ENCODE measurements at regions not wholly inside any gene's neighbourhood (a gene's known extent, or its start where the extent isn't known, plus 50 kb on each side); places are given as distances from the start of the nearest gene placed in this dataset.

DNA sequence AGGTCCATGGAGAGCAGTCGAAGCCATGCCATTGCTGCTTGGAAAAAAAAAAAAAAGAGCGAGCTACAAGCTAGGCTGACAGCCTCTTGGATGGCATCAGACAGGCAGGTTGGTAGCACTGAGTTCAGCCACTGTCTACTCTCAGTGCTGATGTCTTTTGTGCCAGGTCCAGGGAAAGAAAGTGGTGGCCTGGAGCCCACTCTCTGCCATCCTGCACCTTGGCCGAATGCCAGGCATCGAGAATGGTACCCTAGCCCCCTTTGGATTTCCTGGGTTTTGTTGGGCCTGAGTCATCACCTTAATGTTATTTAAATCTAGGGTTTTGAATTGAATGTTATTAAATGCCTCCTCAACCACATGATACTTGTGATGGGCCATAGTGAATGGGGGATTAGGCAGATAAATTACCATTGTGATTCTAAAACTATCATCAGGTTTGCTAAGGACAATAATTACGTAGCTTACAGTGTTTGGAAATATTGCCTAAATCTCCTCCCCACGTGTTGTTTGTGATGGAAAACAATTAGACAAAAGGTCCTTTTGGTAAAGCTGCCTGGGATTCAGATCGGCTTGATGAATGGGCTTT, 195.7 kb upstream of the GPR26 start:
- Histone ChIP-seq H3K9me3 (no peaks in the 10 kb centered on the region), H3K4me3 (no peak overlapping the region), H3K36me3 (no peaks in the 10 kb centered on the region), H3K27me3 (no peaks in the 10 kb centered on the region)
- DNase-seq, result no peak

DNA sequence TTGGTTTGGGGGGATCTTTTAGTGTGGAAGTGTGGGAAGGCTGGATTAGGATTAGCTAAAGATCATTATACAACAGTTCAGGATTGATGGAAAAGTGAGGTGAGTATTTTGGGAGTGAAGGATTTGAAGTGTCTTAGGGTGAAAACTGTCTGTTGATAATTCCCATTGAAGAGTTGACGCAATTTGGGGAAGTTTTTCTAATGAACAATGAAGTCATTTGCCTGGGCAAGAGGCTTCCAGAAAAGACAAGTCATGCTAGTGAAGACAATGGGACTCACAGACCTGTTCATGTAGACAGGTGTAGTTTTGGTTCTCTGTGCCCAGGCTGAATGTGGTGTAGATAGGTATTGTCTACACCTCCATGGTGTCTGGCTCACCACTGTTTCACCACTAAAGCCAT, 194.3 kb upstream of the GPR26 start:
- DNase-seq, result no peak
- no peaks in the 10 kb centered on the region for H3K9me3 ChIP-seq
- no peaks in the 10 kb centered on the region for H3K27me3 ChIP-seq
- H3K4me3 ChIP-seq, result no peak overlapping the region
- H3K36me3 ChIP-seq, result no peaks in the 10 kb centered on the region

DNA sequence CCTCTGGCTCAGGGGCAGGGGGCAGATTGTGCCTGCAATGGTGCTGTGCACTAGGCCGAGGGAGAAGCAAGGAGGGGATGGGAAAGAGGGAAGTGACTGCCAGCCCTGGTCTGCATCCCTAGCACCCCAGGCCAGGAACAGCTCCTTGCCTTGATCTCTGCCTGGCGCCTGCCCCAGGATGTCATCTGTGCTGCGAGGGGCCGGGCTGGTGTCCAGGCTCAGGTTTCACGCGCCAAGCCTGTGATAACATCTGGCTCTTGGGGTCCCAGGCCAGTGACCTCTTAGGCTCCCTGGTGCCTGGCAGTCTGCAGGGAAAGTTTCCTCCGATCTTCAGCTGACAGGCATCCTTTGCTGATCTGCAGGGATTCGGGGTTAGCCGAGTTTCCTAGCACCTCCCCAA, 193.5 kb upstream of the GPR26 start:
- Histone ChIP-seq H3K9me3 (no peaks in the 10 kb centered on the region), H3K36me3 (no peaks in the 10 kb centered on the region), H3K27me3 (no peaks in the 10 kb centered on the region), H3K4me3 (no peak overlapping the region)
- peak; percentile 22 for DNase-seq

- H3K4me3 ChIP-seq, result no peak overlapping the region
- H3K27me3 ChIP-seq, result no peaks in the 10 kb centered on the region
- no peak for DNase-seq
- no peaks in the 10 kb centered on the region for H3K9me3 ChIP-seq
- no peaks in the 10 kb centered on the region for H3K36me3 ChIP-seq
Measured at GRCh38 chr10:123474700-123475099, 191.5 kb upstream of the GPR26 start.

GRCh38 chr10:123475466-123475865, 190.7 kb upstream of the GPR26 start:
- H3K4me3 ChIP-seq, result no peak overlapping the region
- H3K27me3 ChIP-seq, result no peaks in the 10 kb centered on the region
- no peaks in the 10 kb centered on the region for H3K9me3 ChIP-seq
- peak; percentile 17 for DNase-seq
- H3K36me3 ChIP-seq, result no peaks in the 10 kb centered on the region

DNA sequence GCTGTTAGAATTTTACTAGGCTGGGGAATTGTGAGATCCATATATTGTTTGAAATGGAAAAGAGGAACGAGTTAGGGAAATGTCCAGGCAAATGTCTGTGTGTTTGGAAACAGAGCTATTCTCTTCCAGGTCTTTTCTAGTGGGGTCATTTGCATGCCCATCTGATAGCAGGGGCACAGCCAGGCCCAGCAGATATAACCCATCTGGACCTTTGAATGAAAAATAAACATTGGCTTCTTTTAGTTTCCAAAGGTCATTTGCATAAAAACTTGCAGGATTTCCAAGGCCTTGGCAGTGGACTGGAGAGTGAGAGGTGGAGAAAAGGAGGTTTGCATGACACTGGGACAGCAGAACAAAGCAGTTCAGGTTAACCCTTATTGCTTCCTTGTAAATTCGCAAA, 188.0 kb upstream of the GPR26 start:
- no peaks in the 10 kb centered on the region for H3K27me3 ChIP-seq
- H3K36me3 ChIP-seq, result no peaks in the 10 kb centered on the region
- H3K4me3 ChIP-seq, result no peak overlapping the region
- H3K9me3 ChIP-seq, result no peaks in the 10 kb centered on the region
- DNase-seq, result no peak

GRCh38 chr10:123479640-123480039, 186.5 kb upstream of the GPR26 start:
- H3K36me3 ChIP-seq, result no peaks in the 10 kb centered on the region
- no peaks in the 10 kb centered on the region for H3K9me3 ChIP-seq
- H3K27me3 ChIP-seq, result no peaks in the 10 kb centered on the region

DNA sequence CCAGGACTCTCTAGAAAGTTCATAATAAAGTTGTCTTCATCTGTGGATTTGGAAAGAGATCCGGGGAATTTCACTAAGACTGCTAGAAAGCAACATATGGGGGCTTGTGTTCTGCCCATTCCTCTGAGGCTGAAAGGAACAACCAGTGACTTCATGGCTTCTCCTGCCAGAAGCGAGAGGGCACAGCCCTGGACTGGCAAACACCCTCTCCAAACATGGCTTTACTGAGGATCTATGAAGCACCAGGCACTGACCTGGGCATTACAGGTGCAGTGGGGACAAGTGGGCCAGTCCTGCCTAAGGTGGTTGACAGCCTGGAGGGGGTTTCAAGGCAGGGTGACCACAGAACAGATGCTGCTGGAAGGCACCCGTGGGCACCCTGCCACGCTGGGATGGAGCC, 185.8 kb upstream of the GPR26 start:
- Histone ChIP-seq H3K4me3 (no peak overlapping the region), H3K36me3 (no peaks in the 10 kb centered on the region), H3K9me3 (no peaks in the 10 kb centered on the region), H3K27me3 (no peaks in the 10 kb centered on the region)
- no peak for DNase-seq

More at GRCh38 chr10:123479640-123480039, 186.5 kb upstream of the GPR26 start:
- no peak overlapping the region for H3K4me3 ChIP-seq
- DNase-seq, result no peak

DNA sequence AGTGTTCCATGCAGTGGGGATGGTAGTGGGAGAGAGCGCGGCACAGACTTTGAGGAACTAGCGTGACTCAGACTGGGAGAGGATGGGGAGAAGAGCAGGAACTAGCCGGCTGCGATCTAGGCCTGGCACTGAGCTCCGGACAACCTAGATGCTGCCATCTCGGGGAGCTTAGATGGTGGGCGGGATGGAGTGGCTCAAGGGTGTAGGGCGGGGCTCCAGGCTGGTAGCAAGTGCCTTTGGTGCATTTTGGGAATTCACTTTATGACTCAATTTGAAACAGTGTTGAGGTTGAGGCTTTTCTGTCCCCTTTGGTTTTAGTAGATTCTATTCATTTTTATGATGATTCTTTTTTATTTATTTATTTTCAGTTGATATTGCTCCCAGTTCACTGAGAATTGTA, 185.3 kb upstream of the GPR26 start:
- no peak for DNase-seq
- no peaks in the 10 kb centered on the region for H3K9me3 ChIP-seq
- H3K27me3 ChIP-seq, result no peaks in the 10 kb centered on the region

GRCh38 chr10:123484722-123485121, 181.4 kb upstream of the GPR26 start:
- Histone ChIP-seq H3K27me3 (no peaks in the 10 kb centered on the region), H3K9me3 (no peaks in the 10 kb centered on the region), H3K4me3 (no peak overlapping the region), H3K36me3 (no peaks in the 10 kb centered on the region)
- no peak for DNase-seq

More for the DNA sequence above, 185.3 kb upstream of the GPR26 start:
- H3K36me3 ChIP-seq, result no peaks in the 10 kb centered on the region
- H3K4me3 ChIP-seq, result no peak overlapping the region

DNA sequence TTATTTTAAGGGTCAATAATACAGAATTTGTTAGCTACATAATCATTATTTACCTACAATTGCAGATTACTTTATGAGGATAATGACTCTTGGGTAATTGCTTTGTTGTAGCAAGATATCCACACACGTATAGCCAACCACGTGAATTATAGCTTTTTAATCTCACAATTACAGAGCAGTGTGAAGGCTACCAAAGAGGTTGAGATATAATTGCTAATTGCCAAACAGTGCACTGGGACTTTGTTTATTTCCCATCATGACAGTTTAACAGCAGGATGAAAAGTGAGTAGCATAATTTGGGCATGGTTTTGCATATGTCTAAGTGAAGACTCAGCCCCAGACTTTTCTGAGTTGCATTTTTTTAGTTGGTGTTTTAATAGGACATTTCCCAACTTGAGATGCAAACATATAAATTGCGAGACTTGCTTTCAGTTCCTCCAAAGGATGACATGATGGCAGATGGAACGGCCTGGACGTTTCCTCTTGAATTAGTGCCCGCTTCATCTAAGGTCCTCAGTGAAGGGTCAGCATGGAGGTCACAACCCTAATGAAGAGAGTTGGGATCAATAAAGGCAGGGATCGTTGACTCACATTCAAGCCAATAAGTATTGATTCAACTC, 180.7 kb upstream of the GPR26 start:
- H3K4me3 ChIP-seq, result no peak overlapping the region
- DNase-seq, result no peak
- no peaks in the 10 kb centered on the region for H3K36me3 ChIP-seq

GRCh38 chr10:123488436-123488835, 177.7 kb upstream of the GPR26 start:
- no peaks in the 10 kb centered on the region for H3K36me3 ChIP-seq
- no peak overlapping the region for H3K4me3 ChIP-seq
- no peaks in the 10 kb centered on the region for H3K9me3 ChIP-seq
- DNase-seq, result no peak
- no peaks in the 10 kb centered on the region for H3K27me3 ChIP-seq

More for the DNA sequence above, 180.7 kb upstream of the GPR26 start:
- no peaks in the 10 kb centered on the region for H3K9me3 ChIP-seq
- no peaks in the 10 kb centered on the region for H3K27me3 ChIP-seq

- H3K27me3 ChIP-seq, result no peaks in the 10 kb centered on the region
- no peaks in the 10 kb centered on the region for H3K9me3 ChIP-seq
- no peaks in the 10 kb centered on the region for H3K36me3 ChIP-seq
- H3K4me3 ChIP-seq, result no peak overlapping the region
- no peak for DNase-seq
Measured at GRCh38 chr10:123491364-123491763, 174.8 kb upstream of the GPR26 start.

GRCh38 chr10:123492016-123492415, 174.1 kb upstream of the GPR26 start:
- H3K27me3 ChIP-seq, result no peaks in the 10 kb centered on the region
- no peaks in the 10 kb centered on the region for H3K36me3 ChIP-seq
- H3K9me3 ChIP-seq, result no peaks in the 10 kb centered on the region
- no peak for DNase-seq
- H3K4me3 ChIP-seq, result no peak overlapping the region

- no peak for DNase-seq
- no peaks in the 10 kb centered on the region for H3K36me3 ChIP-seq
- H3K27me3 ChIP-seq, result no peaks in the 10 kb centered on the region
- no peak overlapping the region for H3K4me3 ChIP-seq
- H3K9me3 ChIP-seq, result no peaks in the 10 kb centered on the region
Measured at GRCh38 chr10:123494301-123494808, 171.8 kb upstream of the GPR26 start.

DNA sequence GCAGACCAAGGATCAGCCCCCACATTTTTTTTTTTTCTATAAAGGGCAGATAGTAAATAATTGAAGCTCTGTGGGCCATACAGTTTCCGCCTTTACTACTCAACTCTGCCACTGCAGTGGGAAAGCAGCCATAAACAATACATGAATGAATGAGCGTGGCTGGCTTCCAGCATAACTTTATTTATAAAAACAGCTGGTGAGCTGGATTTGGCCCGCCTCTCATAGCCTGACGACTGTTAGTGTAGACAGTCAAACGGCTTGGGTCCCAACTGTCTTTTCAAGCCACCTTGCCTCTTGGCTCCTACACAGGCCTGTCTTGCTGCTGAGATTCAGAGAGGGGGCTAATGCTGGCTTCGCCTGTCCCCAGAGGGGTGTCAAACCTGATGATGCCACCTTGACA, 169.8 kb upstream of the GPR26 start:
- DNase-seq, result peak; percentile 75
- H3K27me3 ChIP-seq, result no peaks in the 10 kb centered on the region
- H3K4me3 ChIP-seq, result no peak overlapping the region
- H3K36me3 ChIP-seq, result no peaks in the 10 kb centered on the region
- no peaks in the 10 kb centered on the region for H3K9me3 ChIP-seq

DNA sequence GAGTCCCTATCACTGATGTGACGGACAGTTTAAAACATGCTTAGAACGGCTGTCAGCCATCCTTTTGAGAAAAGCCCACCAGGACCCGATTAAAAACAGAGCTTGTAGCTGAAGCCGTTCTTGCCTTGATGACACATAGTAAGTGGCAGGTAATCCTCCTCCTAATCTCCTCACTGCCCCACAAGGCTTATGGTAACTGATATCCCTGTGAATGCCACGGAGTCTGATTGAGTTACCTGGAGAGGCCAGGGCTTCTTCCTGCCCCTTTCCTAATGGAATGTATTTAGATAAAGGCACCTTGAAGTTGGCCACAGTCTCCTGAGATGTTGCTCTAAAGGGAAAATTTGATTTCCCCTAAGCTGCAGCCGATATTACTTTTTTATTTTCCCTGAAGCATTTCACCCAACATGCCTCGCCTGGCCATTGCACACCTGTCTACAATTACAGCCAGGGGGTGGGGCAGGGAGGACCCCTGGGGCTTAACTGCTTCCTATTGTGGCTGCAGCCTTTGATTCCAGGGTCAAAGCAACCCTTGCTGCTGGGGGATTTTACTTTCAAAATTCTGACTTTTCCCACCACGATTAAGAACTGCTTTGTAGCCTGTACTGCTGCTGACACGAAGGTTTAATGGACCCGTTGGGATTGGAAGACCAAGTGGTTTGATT, 169.0 kb upstream of the GPR26 start:
- Histone ChIP-seq H3K4me3 (no peak overlapping the region), H3K27me3 (no peaks in the 10 kb centered on the region), H3K9me3 (no peaks in the 10 kb centered on the region), H3K36me3 (no peaks in the 10 kb centered on the region)
- DNase-seq, result no peak

GRCh38 chr10:123500110-123500509, 166.0 kb upstream of the GPR26 start:
- no peaks in the 10 kb centered on the region for H3K36me3 ChIP-seq
- H3K9me3 ChIP-seq, result no peaks in the 10 kb centered on the region
- no peak for DNase-seq
- H3K4me3 ChIP-seq, result no peak overlapping the region
- no peaks in the 10 kb centered on the region for H3K27me3 ChIP-seq

Data from MG63 (cell line).